GM10266 (cell line): ENCODE measurements at regions not wholly inside any gene's neighbourhood (a gene's known extent, or its start where the extent isn't known, plus 50 kb on each side); places are given as distances from the start of the nearest gene placed in this dataset.
A peak's percentile ranks its signal among the peaks of the same experiment; 100 is the strongest.

ENCODE experiments used
- DNase-seq: peaks from one replicate; pipeline ENCODE4 v3.0.0; 2012; ENCODE audit errors: extremely low spot score
- TF ChIP-seq, protein P1 (sequence below): IDR thresholded peaks from 2 replicates; pipeline ENCODE4 v1.5.1; 2012; ENCODE audit warnings: mild to moderate bottlenecking, low read depth; ENCODE audit not compliant: control insufficient read depth, insufficient read depth; ENCODE audit errors: missing control alignments

DNA sequence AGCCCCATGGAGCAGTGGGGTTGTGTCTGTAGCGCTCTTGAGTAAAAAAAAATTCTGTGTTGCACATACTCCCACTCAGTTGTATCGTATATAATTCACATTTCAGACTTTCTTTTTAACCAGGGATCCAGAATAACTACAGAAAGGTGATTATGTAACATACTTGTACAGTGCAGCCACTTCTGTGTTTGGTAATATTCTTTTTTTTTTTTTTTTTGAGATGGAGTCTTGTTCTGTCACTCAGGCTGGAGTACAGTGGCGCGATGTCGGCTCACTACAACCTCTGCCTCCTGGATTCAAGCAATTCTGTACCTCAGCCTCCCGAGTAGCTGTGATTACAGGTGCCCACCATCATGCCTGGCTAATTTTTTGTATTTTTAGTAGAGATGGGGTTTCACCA lies 82.4 kb upstream of the MACF1 start:
- DNase-seq: no peak
- TF ChIP-seq, protein P1, sequence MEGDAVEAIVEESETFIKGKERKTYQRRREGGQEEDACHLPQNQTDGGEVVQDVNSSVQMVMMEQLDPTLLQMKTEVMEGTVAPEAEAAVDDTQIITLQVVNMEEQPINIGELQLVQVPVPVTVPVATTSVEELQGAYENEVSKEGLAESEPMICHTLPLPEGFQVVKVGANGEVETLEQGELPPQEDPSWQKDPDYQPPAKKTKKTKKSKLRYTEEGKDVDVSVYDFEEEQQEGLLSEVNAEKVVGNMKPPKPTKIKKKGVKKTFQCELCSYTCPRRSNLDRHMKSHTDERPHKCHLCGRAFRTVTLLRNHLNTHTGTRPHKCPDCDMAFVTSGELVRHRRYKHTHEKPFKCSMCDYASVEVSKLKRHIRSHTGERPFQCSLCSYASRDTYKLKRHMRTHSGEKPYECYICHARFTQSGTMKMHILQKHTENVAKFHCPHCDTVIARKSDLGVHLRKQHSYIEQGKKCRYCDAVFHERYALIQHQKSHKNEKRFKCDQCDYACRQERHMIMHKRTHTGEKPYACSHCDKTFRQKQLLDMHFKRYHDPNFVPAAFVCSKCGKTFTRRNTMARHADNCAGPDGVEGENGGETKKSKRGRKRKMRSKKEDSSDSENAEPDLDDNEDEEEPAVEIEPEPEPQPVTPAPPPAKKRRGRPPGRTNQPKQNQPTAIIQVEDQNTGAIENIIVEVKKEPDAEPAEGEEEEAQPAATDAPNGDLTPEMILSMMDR: no peak

DNA sequence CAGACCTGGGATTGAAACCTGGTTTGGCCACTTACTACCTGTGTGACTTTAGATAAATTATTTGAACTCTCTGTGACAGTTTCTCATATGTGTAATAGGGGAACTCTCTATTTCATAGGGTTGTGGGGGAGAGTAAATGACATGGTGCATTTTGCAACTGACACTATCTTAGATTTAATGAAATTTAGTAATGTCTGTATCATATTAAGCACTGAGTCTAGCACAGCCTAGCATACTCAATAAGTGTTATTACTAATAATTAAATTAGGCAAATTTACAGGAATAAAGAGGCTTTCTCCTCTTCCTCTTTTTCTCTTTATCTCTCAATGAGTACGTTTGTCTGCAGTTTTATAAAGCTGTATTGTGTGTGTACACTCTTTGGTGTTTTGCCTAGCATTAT lies 80.2 kb upstream of the MACF1 start:
- TF ChIP-seq, protein P1: no peak

DNA sequence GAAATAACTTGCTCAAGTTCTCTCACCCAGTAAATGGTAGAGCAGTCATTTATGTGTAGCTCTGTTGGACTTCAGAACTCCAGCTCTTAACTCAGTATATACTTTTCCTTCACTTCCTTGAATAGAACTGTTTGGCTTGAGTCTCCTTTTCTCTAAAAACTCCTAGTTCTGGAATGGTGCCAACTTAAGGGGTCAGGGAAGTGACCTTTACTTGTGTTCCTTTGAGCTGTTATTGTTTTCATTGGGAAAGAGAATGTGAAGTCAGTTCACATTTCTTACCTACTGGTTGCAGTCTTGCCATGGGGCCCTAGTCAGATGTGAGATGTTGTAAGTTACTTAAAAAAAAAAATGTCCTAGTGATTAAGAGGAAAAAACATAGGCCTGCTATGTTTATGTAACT lies 77.0 kb upstream of the MACF1 start:
- no peak for DNase-seq
- TF ChIP-seq, protein P1: no peak

More for the DNA sequence above, 80.2 kb upstream of the MACF1 start:
- DNase-seq: no peak

DNA sequence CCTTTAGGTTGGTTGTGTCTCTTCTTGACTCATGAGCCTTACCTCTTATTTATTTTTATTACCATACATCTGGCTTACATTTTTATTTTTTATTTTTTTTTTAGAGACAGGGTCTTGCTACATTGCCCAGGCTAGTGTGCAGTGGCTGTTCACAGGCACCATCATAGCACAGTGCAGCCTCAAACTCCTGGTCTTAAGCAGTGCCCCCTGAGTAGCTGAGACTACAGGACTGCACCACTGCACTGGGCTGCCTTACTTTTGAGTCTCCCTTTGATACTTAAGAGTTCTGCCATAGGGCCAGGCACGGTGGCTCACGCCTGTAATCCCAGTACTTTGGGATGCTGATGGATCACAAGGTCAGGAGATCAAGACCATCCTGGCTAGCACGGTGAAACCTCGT lies 76.4 kb upstream of the MACF1 start:
- no peak for DNase-seq

DNA sequence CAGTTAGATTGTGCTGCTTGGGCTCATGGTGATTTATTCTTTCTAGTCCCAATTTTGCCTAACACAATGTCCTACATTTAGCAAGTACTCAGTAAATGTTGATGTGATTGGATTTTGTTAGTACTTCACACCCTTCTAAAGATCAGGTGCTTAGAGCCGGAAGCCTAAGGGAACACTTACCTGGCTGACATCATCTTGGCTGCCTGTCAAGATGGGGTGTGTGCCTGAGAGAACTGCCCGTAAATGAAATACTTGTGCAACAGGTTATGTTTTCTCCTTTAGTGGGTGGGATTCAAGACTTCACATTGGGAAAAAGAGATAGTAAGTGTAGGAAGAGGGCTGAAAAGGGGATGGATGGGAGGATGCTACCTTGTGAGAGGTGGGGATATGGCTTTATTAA lies 75.5 kb upstream of the MACF1 start:
- TF ChIP-seq, protein P1: no peak
- DNase-seq: no peak

More for the DNA sequence above, 76.4 kb upstream of the MACF1 start:
- TF ChIP-seq, protein P1: no peak

DNA sequence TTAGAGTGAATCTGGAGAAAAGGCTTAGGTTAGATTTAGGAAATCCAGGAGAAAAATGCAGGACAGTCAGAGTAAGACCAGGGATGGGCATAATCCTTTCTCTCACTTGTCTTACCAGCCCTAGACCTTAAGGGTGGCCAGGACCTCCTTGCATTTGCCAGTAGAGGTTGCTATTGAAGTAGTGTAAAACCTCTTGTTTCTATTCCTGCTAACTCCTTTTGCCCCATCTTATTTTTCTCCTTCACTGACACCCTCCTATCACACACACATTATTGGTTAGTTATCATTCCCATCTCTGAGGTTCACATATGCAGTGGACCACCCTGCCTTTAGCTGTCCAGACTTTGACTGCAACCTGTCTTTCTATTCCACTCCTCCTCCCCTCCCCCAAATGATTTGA lies 75.0 kb upstream of the MACF1 start:
- TF ChIP-seq, protein P1: peak; percentile 38
- peak; percentile 12 for DNase-seq

DNA sequence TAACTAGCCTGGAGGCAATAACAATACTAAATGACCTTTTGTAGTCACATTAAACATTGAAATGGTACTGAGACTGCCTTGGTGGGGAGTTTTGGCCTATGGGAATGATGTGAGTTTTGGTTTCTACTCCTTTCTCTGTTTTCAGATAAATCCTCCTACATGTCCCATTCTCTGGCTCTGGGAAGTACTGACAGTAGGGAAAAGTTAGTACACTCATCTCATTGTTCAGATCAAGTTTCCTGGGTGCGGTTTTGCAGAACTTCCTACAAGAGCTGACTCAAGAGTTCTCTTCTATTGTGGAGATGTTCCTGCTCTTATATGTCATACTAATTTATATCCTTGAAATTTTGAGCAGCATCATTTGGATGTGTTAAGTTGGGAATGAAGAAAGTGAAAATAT lies 74.2 kb upstream of the MACF1 start:
- TF ChIP-seq, protein P1: no peak
- no peak for DNase-seq
